Esophagus muscularis mucosa (tissue), 4 donors: ENCODE measurements at regions not wholly inside any gene's neighbourhood (a gene's known extent, or its start where the extent isn't known, plus 50 kb on each side); places are given as distances from the start of the nearest gene placed in this dataset.

ENCODE experiments used
- EP300 ChIP-seq: sonication (generic); formaldehyde crosslinking; IDR thresholded peaks from one replicate; pipeline ENCODE4 v1.6.1; 2017; ENCODE audit warnings: antibody characterized with exemption
- POLR2A ChIP-seq: fragments of 450-650 bp; IDR thresholded peaks from one replicate; pipeline ENCODE4 v1.6.1; 2017; ENCODE audit warnings: antibody characterized with exemption, moderate library complexity, mild to moderate bottlenecking, low read depth
- TF ChIP-seq, protein P1 (sequence below), 3 experiments: fragments of 200-600 bp in 2 of 3; fragments of 450-650 bp in 1 of 3; sonication (generic) in 2 of 3; IDR thresholded peaks; one replicate each; pipeline ENCODE4 v1.5.1; 2017 to 2019; ENCODE audit warnings: antibody characterized with exemption in 3 of 3, mild to moderate bottlenecking in 2 of 3, moderate library complexity in 1 of 3

DNA sequence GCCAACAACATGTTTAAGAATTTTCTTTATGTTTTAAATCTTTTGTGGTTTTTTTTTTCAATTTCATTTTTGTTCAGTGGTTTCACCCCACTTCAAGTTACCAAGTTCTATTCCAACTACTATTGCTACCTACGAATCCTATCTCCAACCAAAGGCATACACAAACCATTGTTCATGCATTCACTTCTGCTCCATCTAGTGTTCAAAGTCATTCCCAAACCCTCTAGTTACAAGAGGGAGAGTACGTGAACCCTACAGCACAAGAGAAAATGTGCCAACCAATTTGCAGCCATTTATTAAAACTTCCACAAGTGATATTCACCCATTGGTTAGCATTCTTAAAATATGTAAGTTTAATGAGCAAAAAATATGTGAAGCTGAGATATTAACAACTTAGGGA is 295.1 kb upstream of the KYNU start:
- TF ChIP-seq, protein P1, sequence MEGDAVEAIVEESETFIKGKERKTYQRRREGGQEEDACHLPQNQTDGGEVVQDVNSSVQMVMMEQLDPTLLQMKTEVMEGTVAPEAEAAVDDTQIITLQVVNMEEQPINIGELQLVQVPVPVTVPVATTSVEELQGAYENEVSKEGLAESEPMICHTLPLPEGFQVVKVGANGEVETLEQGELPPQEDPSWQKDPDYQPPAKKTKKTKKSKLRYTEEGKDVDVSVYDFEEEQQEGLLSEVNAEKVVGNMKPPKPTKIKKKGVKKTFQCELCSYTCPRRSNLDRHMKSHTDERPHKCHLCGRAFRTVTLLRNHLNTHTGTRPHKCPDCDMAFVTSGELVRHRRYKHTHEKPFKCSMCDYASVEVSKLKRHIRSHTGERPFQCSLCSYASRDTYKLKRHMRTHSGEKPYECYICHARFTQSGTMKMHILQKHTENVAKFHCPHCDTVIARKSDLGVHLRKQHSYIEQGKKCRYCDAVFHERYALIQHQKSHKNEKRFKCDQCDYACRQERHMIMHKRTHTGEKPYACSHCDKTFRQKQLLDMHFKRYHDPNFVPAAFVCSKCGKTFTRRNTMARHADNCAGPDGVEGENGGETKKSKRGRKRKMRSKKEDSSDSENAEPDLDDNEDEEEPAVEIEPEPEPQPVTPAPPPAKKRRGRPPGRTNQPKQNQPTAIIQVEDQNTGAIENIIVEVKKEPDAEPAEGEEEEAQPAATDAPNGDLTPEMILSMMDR (IDR thresholded peaks at IDR 0.05) = no peak
- TF ChIP-seq POLR2A (no peak), EP300 (no peak)
